Liver (tissue), 8 donors: ENCODE measurements at regions not wholly inside any gene's neighbourhood (a gene's known extent, or its start where the extent isn't known, plus 50 kb on each side); places are given as distances from the start of the nearest gene placed in this dataset.

Experiments
- DNase-seq: peaks from one replicate; pipeline ENCODE4 v3.0.0-alpha.2; 2017; ENCODE audit warnings: low spot score
- H3K27ac ChIP-seq, 2 donors: one replicate each; pipeline ENCODE4 v1.7.0; 2013; ENCODE audit warnings: inconsistent platforms in 2 of 2, low read length in 2 of 2, control low read depth in 1 of 2, low read depth in 1 of 2, mild to moderate bottlenecking in 1 of 2
- H3K27me3 ChIP-seq, 4 donors: one replicate each; pipeline versions ENCODE4 v1.6.1 to v1.7.0; 2013; ENCODE audit warnings: low read length in 3 of 4, inconsistent platforms in 1 of 4, mild to moderate bottlenecking in 1 of 4, moderate library complexity in 1 of 4; ENCODE audit not compliant: control insufficient read depth in 4 of 4, insufficient read depth in 4 of 4
- H3K36me3 ChIP-seq, 4 donors: one replicate each; pipeline versions ENCODE4 v1.6.1 to v1.7.0; 2013; ENCODE audit warnings: low read length in 3 of 4, mild to moderate bottlenecking in 3 of 4, low read depth in 1 of 4, moderate library complexity in 1 of 4; ENCODE audit not compliant: control insufficient read depth in 4 of 4, insufficient read depth in 3 of 4
- H3K4me1 ChIP-seq, 4 donors: one replicate each; pipeline versions ENCODE4 v1.6.1 to v1.7.0; 2013; ENCODE audit warnings: low read length in 3 of 4, mild to moderate bottlenecking in 3 of 4, moderate library complexity in 1 of 4; ENCODE audit not compliant: control insufficient read depth in 4 of 4, insufficient read depth in 4 of 4
- H3K4me3 ChIP-seq, 3 donors: one replicate each; pipeline versions ENCODE4 v1.6.1 to v1.7.0; 2013; ENCODE audit warnings: low read length in 3 of 3, control low read depth in 1 of 3, low read depth in 1 of 3, mild to moderate bottlenecking in 1 of 3
- H3K9ac ChIP-seq, 2 donors: one replicate each; pipeline ENCODE4 v1.7.0; 2013; ENCODE audit warnings: low read length in 2 of 2, mild to moderate bottlenecking in 2 of 2, moderate library complexity in 2 of 2, control low read depth in 1 of 2, low read depth in 1 of 2
- H3K9me3 ChIP-seq, 4 donors: one replicate each; pipeline versions ENCODE4 v1.6.1 to v1.7.0; 2013; ENCODE audit warnings: low read length in 3 of 4; ENCODE audit not compliant: control insufficient read depth in 4 of 4
- ATF3 ChIP-seq: IDR thresholded peaks from 2 replicates; pipeline ENCODE4 v1.6.1; 2016; ENCODE audit warnings: antibody characterized with exemption
- EGR1 ChIP-seq, 2 donors: IDR thresholded peaks; 2 replicates each; pipeline ENCODE4 v1.6.1; 2016 to 2018; ENCODE audit warnings: antibody characterized with exemption in 2 of 2, low read depth in 2 of 2
- FOXA1 ChIP-seq: IDR thresholded peaks from 2 replicates; pipeline ENCODE4 v1.6.1; 2016; ENCODE audit warnings: antibody characterized with exemption
- FOXA2 ChIP-seq: IDR thresholded peaks from 2 replicates; pipeline ENCODE4 v1.6.1; 2016; ENCODE audit warnings: antibody characterized with exemption
- GABPA ChIP-seq, 2 donors: IDR thresholded peaks in 1 of 2; conservative IDR thresholded peaks in 1 of 2; 2 replicates each; pipeline ENCODE4 v1.6.1; 2016; ENCODE audit warnings: antibody characterized with exemption in 2 of 2, mild to moderate bottlenecking in 1 of 2, moderate library complexity in 1 of 2
- HNF4A ChIP-seq, 2 donors: conservative IDR thresholded peaks; 2 replicates each; pipeline ENCODE4 v1.6.1; 2016; ENCODE audit warnings: antibody characterized with exemption in 2 of 2, mild to moderate bottlenecking in 2 of 2
- HNF4G ChIP-seq: IDR thresholded peaks from 2 replicates; pipeline ENCODE4 v1.6.1; 2016; ENCODE audit warnings: antibody characterized with exemption
- JUND ChIP-seq, 2 donors: IDR thresholded peaks; 2 replicates each; pipeline ENCODE4 v1.6.1; 2016; ENCODE audit warnings: antibody characterized with exemption in 2 of 2
- MAX ChIP-seq: IDR thresholded peaks from 2 replicates; pipeline ENCODE4 v1.6.1; 2016; ENCODE audit warnings: antibody characterized with exemption
- NR2F2 ChIP-seq: IDR thresholded peaks from 2 replicates; pipeline ENCODE4 v1.6.1; 2016; ENCODE audit warnings: antibody characterized with exemption
- RAD21 ChIP-seq, 2 donors: IDR thresholded peaks; 2 replicates each; pipeline ENCODE4 v1.6.1; 2016; ENCODE audit warnings: antibody characterized with exemption in 2 of 2, mild to moderate bottlenecking in 2 of 2
- REST ChIP-seq: IDR thresholded peaks from 2 replicates; pipeline ENCODE4 v1.6.1; 2016; ENCODE audit warnings: antibody characterized with exemption, mild to moderate bottlenecking
- RXRA ChIP-seq, 2 donors: IDR thresholded peaks; 2 replicates each; pipeline ENCODE4 v1.6.1; 2017 to 2018; ENCODE audit warnings: antibody characterized with exemption in 2 of 2, mild to moderate bottlenecking in 1 of 2
- SP1 ChIP-seq: IDR thresholded peaks from 2 replicates; pipeline ENCODE4 v1.6.1; 2018; ENCODE audit warnings: antibody characterized with exemption, mild to moderate bottlenecking
- TAF1 ChIP-seq: conservative IDR thresholded peaks from 2 replicates; pipeline ENCODE4 v1.6.1; 2016; ENCODE audit warnings: antibody characterized with exemption, mild to moderate bottlenecking
- YY1 ChIP-seq: IDR thresholded peaks from 2 replicates; pipeline ENCODE4 v1.6.1; 2016; ENCODE audit warnings: antibody characterized with exemption, mild to moderate bottlenecking
- ZBTB33 ChIP-seq: IDR thresholded peaks from 2 replicates; pipeline ENCODE4 v1.6.1; 2016; ENCODE audit warnings: antibody characterized with exemption
- WGBS: extraction: QIAGEN DNeasy Blood & Tissue Kit; methylation state at CpG from one replicate; pipeline ENCODE4 v1.1.7; 2013; 5-methylcytosine and 5-hydroxymethylcytosine counted together
- TF ChIP-seq, protein P1 (sequence below): fragments of 150-350 bp; IDR thresholded peaks from 2 replicates; pipeline ENCODE4 v1.5.1; 2017; ENCODE audit warnings: improper control_type of control experiment, low read depth, low read length; ENCODE audit not compliant: missing input control
- donor health status: healthy.
- donor health status: healthy.
- donor health status: healthy.
- donor health status: healthy.
- donor health status: healthy.

- Histone ChIP-seq H3K4me1 (no peaks in the 10 kb centered on the region), H3K27me3 (no peaks in the 10 kb centered on the region), H3K4me3 (no peak overlapping the region), H3K27ac (no peak overlapping the region), H3K9me3 (no peaks in the 10 kb centered on the region), H3K36me3 (no peaks in the 10 kb centered on the region), H3K9ac (no peak overlapping the region)
- TF ChIP-seq, protein P1, sequence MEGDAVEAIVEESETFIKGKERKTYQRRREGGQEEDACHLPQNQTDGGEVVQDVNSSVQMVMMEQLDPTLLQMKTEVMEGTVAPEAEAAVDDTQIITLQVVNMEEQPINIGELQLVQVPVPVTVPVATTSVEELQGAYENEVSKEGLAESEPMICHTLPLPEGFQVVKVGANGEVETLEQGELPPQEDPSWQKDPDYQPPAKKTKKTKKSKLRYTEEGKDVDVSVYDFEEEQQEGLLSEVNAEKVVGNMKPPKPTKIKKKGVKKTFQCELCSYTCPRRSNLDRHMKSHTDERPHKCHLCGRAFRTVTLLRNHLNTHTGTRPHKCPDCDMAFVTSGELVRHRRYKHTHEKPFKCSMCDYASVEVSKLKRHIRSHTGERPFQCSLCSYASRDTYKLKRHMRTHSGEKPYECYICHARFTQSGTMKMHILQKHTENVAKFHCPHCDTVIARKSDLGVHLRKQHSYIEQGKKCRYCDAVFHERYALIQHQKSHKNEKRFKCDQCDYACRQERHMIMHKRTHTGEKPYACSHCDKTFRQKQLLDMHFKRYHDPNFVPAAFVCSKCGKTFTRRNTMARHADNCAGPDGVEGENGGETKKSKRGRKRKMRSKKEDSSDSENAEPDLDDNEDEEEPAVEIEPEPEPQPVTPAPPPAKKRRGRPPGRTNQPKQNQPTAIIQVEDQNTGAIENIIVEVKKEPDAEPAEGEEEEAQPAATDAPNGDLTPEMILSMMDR: no peak
- TF ChIP-seq HNF4G (no peak), YY1 (no peak), FOXA1 (no peak), ATF3 (no peak), SP1 (no peak), RXRA (IDR thresholded peaks at IDR 0.05) (no peak), NR2F2 (no peak), TAF1 (no peak), FOXA2 (no peak), GABPA (IDR thresholded peaks at IDR 0.05 in 1 of 2, conservative IDR thresholded peaks at IDR 0.05 in 1 of 2) (no peak), MAX (no peak), JUND (IDR thresholded peaks at IDR 0.05) (no peak), HNF4A (conservative IDR thresholded peaks at IDR 0.05) (no peak), ZBTB33 (no peak), REST (no peak), RAD21 (IDR thresholded peaks at IDR 0.05) (no peak)
- no peak for DNase-seq
- 91% methylated on average over 2 of the region's 2 CpGs for WGBS
Measured at GRCh38 chr4:107299646-107300045, 263.5 kb upstream of the DKK2 start.

GRCh38 chr4:107292979-107293378 is 256.9 kb upstream of the DKK2 start:
- Histone ChIP-seq H3K4me1 (no peaks in the 10 kb centered on the region), H3K27me3 (peaks cover 0 to 2% (median 0%) of the 10 kb centered on the region in 4 donors), H3K27ac (no peak overlapping the region), H3K9ac (no peak overlapping the region), H3K9me3 (peaks cover 0 to 3% (median 0%) of the 10 kb centered on the region in 4 donors), H3K4me3 (no peak overlapping the region), H3K36me3 (no peaks in the 10 kb centered on the region)
- 70% methylated on average over 4 of the region's 4 CpGs for WGBS
- DNase-seq: no peak
- TF ChIP-seq HNF4A (conservative IDR thresholded peaks at IDR 0.05): no peak
- TF ChIP-seq EGR1 (IDR thresholded peaks at IDR 0.05; ENCODE audit: low read depth in 2 of 2): no peak
- TF ChIP-seq RAD21 (IDR thresholded peaks at IDR 0.05): no peak
- TF ChIP-seq TAF1: no peak
- no peak for TF ChIP-seq JUND (IDR thresholded peaks at IDR 0.05)
- TF ChIP-seq FOXA1: no peak
- no peak for TF ChIP-seq GABPA (IDR thresholded peaks at IDR 0.05 in 1 of 2, conservative IDR thresholded peaks at IDR 0.05 in 1 of 2)
- no peak for TF ChIP-seq MAX
- TF ChIP-seq REST: no peak
- no peak for TF ChIP-seq ATF3
